ENCODE measurements at regions not wholly inside any gene's neighbourhood (a gene's known extent, or its start where the extent isn't known, plus 50 kb on each side); places are given as distances from the start of the nearest gene placed in this dataset.

GRCh38 chr5:164555809-164556208, 1050.4 kb downstream of the MAT2B start:
- no peak for DNase-seq

GRCh38 chr5:164560216-164560615, 1054.8 kb downstream of the MAT2B start:
- DNase-seq = no peak

GRCh38 chr5:164561933-164562872, 1056.8 kb downstream of the MAT2B start:
- DNase-seq = no peak

- DNase-seq = no peak
Observed at GRCh38 chr5:164563370-164563769, 1058.0 kb downstream of the MAT2B start.

GRCh38 chr5:164573397-164573796, 1068.0 kb downstream of the MAT2B start:
- DNase-seq = no peak

- no peak for DNase-seq
Observed at GRCh38 chr5:164577201-164577600, 1071.8 kb downstream of the MAT2B start.

GRCh38 chr5:164577742-164578141, 1072.3 kb downstream of the MAT2B start:
- no peak for DNase-seq

- DNase-seq = no peak
Observed at GRCh38 chr5:164578401-164578800, 1073.0 kb downstream of the MAT2B start.

GRCh38 chr5:164578911-164579310, 1073.5 kb downstream of the MAT2B start:
- no peak for DNase-seq

GRCh38 chr5:164580155-164580554, 1074.7 kb downstream of the MAT2B start:
- no peak for DNase-seq

GRCh38 chr5:164581889-164582288, 1076.5 kb downstream of the MAT2B start:
- no peak for DNase-seq

- no peak for DNase-seq
Observed at GRCh38 chr5:164593982-164594381, 1088.6 kb downstream of the MAT2B start.

- peak in 1 of 2 experiments; percentile 6 for DNase-seq
Observed at GRCh38 chr5:164597293-164597900, 1092.0 kb downstream of the MAT2B start.

GRCh38 chr5:164600274-164600673, 1094.9 kb downstream of the MAT2B start:
- DNase-seq = no peak

- no peak for DNase-seq
Observed at GRCh38 chr5:164600929-164601535, 1095.6 kb downstream of the MAT2B start.

GRCh38 chr5:164608507-164608906, 1103.1 kb downstream of the MAT2B start:
- no peak for DNase-seq

- no peak for DNase-seq
Observed at GRCh38 chr5:164610374-164610773, 1105.0 kb downstream of the MAT2B start.

- DNase-seq = no peak
Observed at GRCh38 chr5:164614707-164615106, 1109.3 kb downstream of the MAT2B start.

GRCh38 chr5:164617290-164617689, 1111.9 kb downstream of the MAT2B start:
- no peak for DNase-seq

- no peak for DNase-seq
Observed at GRCh38 chr5:164627021-164627420, 1121.6 kb downstream of the MAT2B start.

- DNase-seq = no peak
Observed at GRCh38 chr5:164636456-164636855, 1131.0 kb downstream of the MAT2B start.

- DNase-seq = no peak
Observed at GRCh38 chr5:164637931-164638521, 1132.6 kb downstream of the MAT2B start.

GRCh38 chr5:164649266-164649665, 1143.8 kb downstream of the MAT2B start:
- DNase-seq = no peak
